ENCODE measurements at regions not wholly inside any gene's neighbourhood (a gene's known extent, or its start where the extent isn't known, plus 50 kb on each side); places are given as distances from the start of the nearest gene placed in this dataset.

DNA sequence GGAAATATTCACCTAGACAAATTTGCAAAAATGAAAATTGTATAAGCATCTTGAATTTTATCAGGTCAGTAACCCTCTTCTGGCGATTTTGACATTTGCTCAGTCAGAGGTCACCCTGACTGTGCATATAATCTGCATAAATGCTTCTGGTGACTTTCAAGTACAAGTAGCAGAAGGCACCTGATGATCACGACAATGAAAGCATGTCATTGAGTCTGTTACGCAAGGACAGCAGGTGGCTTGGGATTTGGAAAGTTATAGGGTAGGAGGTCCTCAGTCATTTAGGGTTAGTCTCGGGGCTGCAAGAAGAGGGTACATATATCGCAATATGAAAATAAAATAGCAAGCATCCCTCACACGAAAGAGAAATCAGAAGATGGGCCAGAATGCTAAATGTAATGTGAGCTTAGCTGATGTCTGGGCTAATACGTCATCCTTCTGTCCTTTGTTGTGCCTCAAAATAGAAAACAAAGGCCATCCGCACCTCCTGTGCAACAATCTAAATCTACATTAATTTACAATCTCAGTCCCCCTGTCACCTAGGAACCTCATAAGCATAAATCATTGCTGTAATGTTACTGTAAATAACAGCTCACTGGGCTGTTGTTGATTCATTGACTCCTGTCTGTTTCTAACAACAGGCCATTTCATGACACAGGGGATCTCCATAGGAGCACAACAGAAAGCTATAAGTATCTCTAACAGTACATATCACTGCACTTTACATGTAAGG is 155.2 kb upstream of the RSPO3 start:
- in situ Hi-C loops (cut with MboI): no loop called here

DNA sequence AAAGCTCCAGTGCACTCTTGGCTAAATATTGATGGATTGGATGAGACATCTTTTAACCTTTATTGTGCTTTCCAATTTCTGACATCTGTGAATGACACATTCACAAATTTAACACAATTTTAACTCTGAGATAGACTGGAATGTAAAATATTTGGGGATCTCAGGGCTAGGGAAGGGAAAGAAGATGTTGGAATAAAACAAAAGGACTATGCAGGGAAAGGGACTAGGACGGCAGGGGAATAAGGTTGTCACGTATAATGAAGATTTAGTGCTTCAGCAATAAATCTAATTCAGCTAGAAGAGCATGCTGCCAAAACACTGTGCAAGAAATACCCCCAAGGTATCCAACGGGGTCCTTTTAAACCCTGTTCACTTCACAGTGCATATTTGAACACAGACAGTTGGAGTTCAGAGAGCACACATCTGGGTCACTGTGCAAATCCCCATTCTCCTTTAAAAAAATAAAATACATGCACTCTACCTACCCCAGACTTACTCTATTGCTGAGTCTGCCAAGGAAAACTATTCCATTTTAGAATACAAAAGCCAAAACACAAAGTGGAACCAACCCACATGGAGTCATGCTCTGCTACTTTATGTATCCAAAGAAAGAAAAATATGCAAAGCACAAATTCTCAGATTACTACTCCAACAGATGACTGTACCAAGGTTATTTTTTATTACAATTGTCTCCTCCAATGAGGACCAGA is 151.0 kb upstream of the RSPO3 start:
- DNase-seq (ENCODE audit: low read depth, low spot score) (no peak), FAIRE-seq (no peak), ATAC-seq (no peak)
- no peaks in the 10 kb centered on the region for H3K9me3 ChIP-seq (replicated peaks; ENCODE audit: control insufficient read depth, insufficient read depth, low read length)
- no TSS peak for BruUV-seq (replicated peaks)
- H3K4me1 ChIP-seq (ENCODE audit: control insufficient read depth, insufficient read depth, low read length): no peaks in the 10 kb centered on the region
- ChIA-PET POLR2A (no interaction called here), SMC1A (ENCODE audit: uncharacterized antibody, unreplicated experiment) (no interaction called here), RAD21 (ENCODE audit: unreplicated experiment) (no interaction called here), CTCF (no interaction called here)
- no peak overlapping the region for H3K9ac ChIP-seq (ENCODE audit: control insufficient read depth, insufficient read depth, low read length)
- WGBS (ENCODE audit: insufficient coverage, insufficient replicate concordance, low lambda C conversion rate, missing lambda C conversion rate): 0% methylated on average over 3 of the region's 3 CpGs
- in situ Hi-C loops (cut with MboI) (no loop called here), intact Hi-C loops (cut with micrococcal nuclease; ENCODE audit: unreplicated experiment) (no loop called here)
- no peak overlapping the region for H3K27ac ChIP-seq (ENCODE audit: control insufficient read depth, insufficient read depth)
- H2AFZ ChIP-seq (ENCODE audit: control insufficient read depth, low read depth, low read length): no peak overlapping the region
- no peaks in the 10 kb centered on the region for H4K20me1 ChIP-seq (ENCODE audit: control insufficient read depth, insufficient read depth)
- H3K79me2 ChIP-seq (ENCODE audit: control insufficient read depth, insufficient read depth, low read length): no peaks in the 10 kb centered on the region
- H3K4me2 ChIP-seq (ENCODE audit: control insufficient read depth, insufficient read depth): no peak overlapping the region
- H3K36me3 ChIP-seq (ENCODE audit: control insufficient read depth in 2 of 2, insufficient read depth in 2 of 2, low read length in 1 of 2): no peaks in the 10 kb centered on the region
- H3K27me3 ChIP-seq (replicated peaks in 1 of 2; ENCODE audit: control insufficient read depth in 2 of 2, insufficient read depth in 2 of 2, low read length in 1 of 2): no peaks in the 10 kb centered on the region
- no peak overlapping the region for H3K4me3 ChIP-seq
- TF ChIP-seq TAF1 (IDR thresholded peaks at IDR 0.05; ENCODE audit: borderline replicate concordance, low read depth, low read length): no peak
- TF ChIP-seq HCFC1 (IDR thresholded peaks at IDR 0.05; ENCODE audit: low read length): no peak
- TF ChIP-seq KDM1A (IDR thresholded peaks at IDR 0.05; ENCODE audit: borderline replicate concordance): no peak
- TF ChIP-seq, protein P1, sequence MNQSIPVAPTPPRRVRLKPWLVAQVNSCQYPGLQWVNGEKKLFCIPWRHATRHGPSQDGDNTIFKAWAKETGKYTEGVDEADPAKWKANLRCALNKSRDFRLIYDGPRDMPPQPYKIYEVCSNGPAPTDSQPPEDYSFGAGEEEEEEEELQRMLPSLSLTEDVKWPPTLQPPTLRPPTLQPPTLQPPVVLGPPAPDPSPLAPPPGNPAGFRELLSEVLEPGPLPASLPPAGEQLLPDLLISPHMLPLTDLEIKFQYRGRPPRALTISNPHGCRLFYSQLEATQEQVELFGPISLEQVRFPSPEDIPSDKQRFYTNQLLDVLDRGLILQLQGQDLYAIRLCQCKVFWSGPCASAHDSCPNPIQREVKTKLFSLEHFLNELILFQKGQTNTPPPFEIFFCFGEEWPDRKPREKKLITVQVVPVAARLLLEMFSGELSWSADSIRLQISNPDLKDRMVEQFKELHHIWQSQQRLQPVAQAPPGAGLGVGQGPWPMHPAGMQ (IDR thresholded peaks at IDR 0.05; ENCODE audit: borderline replicate concordance): no peak
- TF ChIP-seq HDAC2 (IDR thresholded peaks at IDR 0.05): no peak
- TF ChIP-seq, protein P2, sequence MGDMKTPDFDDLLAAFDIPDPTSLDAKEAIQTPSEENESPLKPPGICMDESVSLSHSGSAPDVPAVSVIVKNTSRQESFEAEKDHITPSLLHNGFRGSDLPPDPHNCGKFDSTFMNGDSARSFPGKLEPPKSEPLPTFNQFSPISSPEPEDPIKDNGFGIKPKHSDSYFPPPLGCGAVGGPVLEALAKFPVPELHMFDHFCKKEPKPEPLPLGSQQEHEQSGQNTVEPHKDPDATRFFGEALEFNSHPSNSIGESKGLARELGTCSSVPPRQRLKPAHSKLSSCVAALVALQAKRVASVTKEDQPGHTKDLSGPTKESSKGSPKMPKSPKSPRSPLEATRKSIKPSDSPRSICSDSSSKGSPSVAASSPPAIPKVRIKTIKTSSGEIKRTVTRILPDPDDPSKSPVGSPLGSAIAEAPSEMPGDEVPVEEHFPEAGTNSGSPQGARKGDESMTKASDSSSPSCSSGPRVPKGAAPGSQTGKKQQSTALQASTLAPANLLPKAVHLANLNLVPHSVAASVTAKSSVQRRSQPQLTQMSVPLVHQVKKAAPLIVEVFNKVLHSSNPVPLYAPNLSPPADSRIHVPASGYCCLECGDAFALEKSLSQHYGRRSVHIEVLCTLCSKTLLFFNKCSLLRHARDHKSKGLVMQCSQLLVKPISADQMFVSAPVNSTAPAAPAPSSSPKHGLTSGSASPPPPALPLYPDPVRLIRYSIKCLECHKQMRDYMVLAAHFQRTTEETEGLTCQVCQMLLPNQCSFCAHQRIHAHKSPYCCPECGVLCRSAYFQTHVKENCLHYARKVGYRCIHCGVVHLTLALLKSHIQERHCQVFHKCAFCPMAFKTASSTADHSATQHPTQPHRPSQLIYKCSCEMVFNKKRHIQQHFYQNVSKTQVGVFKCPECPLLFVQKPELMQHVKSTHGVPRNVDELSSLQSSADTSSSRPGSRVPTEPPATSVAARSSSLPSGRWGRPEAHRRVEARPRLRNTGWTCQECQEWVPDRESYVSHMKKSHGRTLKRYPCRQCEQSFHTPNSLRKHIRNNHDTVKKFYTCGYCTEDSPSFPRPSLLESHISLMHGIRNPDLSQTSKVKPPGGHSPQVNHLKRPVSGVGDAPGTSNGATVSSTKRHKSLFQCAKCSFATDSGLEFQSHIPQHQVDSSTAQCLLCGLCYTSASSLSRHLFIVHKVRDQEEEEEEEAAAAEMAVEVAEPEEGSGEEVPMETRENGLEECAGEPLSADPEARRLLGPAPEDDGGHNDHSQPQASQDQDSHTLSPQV (IDR thresholded peaks at IDR 0.05): no peak
- no peak for TF ChIP-seq ASH2L (IDR thresholded peaks at IDR 0.05; ENCODE audit: borderline replicate concordance, low read depth)

More for the DNA sequence above, 155.2 kb upstream of the RSPO3 start:
- ChIA-PET RAD21 (ENCODE audit: unreplicated experiment) (no interaction called here), SMC1A (ENCODE audit: uncharacterized antibody, unreplicated experiment) (interaction anchor here (0.6 kb wide), 1 partner anchor 26 kb away, joined by 4 read pairs; no protein-coding TSS in a partner anchor), CTCF (no interaction called here), POLR2A (no interaction called here)
- H3K27me3 ChIP-seq (replicated peaks in 1 of 2; ENCODE audit: control insufficient read depth in 2 of 2, insufficient read depth in 2 of 2, low read length in 1 of 2): no peaks in the 10 kb centered on the region
- H3K4me3 ChIP-seq: no peak overlapping the region
- DNase-seq (ENCODE audit: low read depth, low spot score) (no peak), ATAC-seq (no peak), FAIRE-seq (no peak)
- no peaks in the 10 kb centered on the region for H3K79me2 ChIP-seq (ENCODE audit: control insufficient read depth, insufficient read depth, low read length)
- no peak overlapping the region for H2AFZ ChIP-seq (ENCODE audit: control insufficient read depth, low read depth, low read length)
- H3K9me3 ChIP-seq (replicated peaks; ENCODE audit: control insufficient read depth, insufficient read depth, low read length): no peaks in the 10 kb centered on the region
- H3K36me3 ChIP-seq (ENCODE audit: control insufficient read depth in 2 of 2, insufficient read depth in 2 of 2, low read length in 1 of 2): no peaks in the 10 kb centered on the region
- no peak for TF ChIP-seq SRF (IDR thresholded peaks at IDR 0.05; ENCODE audit: low read depth in 2 of 2, low read length in 2 of 2)
- no peak overlapping the region for H3K27ac ChIP-seq (ENCODE audit: control insufficient read depth, insufficient read depth)
- no TSS peak for BruUV-seq (replicated peaks)
- H3K9ac ChIP-seq (ENCODE audit: control insufficient read depth, insufficient read depth, low read length): no peak overlapping the region
- no peak overlapping the region for H3K4me2 ChIP-seq (ENCODE audit: control insufficient read depth, insufficient read depth)
- intact Hi-C loops (cut with micrococcal nuclease; ENCODE audit: unreplicated experiment): no loop called here
- H3K4me1 ChIP-seq (ENCODE audit: control insufficient read depth, insufficient read depth, low read length): no peaks in the 10 kb centered on the region
- WGBS (ENCODE audit: insufficient coverage, insufficient replicate concordance, low lambda C conversion rate, missing lambda C conversion rate): 31% methylated on average over 8 of the region's 8 CpGs
- no peaks in the 10 kb centered on the region for H4K20me1 ChIP-seq (ENCODE audit: control insufficient read depth, insufficient read depth)

Data from GM12878 (cell line).